Neuron (in vitro differentiated cells): ENCODE measurements at regions not wholly inside any gene's neighbourhood (a gene's known extent, or its start where the extent isn't known, plus 50 kb on each side); places are given as distances from the start of the nearest gene placed in this dataset.

Experiments used
- H2AFZ ChIP-seq: one replicate; pipeline ENCODE4 v1.6.1; 2013; ENCODE audit warnings: low read depth, mild to moderate bottlenecking, inconsistent platforms, low read length, moderate library complexity
- H3K27me3 ChIP-seq: one replicate; pipeline ENCODE4 v1.6.1; 2013; ENCODE audit warnings: low read length; ENCODE audit not compliant: insufficient read depth
- H3K36me3 ChIP-seq: one replicate; pipeline ENCODE4 v1.6.1; 2013; ENCODE audit warnings: low read length; ENCODE audit not compliant: insufficient read depth
- H3K4me1 ChIP-seq: one replicate; pipeline ENCODE4 v1.6.1; 2013; ENCODE audit warnings: low read length; ENCODE audit not compliant: insufficient read depth
- H3K4me3 ChIP-seq: 2 replicates; pipeline ENCODE4 v1.5.1; 2013; ENCODE audit warnings: mild to moderate bottlenecking, low read length, moderate library complexity
- H3K9me3 ChIP-seq: one replicate; pipeline ENCODE4 v1.6.1; 2013; ENCODE audit warnings: low read length

DNA sequence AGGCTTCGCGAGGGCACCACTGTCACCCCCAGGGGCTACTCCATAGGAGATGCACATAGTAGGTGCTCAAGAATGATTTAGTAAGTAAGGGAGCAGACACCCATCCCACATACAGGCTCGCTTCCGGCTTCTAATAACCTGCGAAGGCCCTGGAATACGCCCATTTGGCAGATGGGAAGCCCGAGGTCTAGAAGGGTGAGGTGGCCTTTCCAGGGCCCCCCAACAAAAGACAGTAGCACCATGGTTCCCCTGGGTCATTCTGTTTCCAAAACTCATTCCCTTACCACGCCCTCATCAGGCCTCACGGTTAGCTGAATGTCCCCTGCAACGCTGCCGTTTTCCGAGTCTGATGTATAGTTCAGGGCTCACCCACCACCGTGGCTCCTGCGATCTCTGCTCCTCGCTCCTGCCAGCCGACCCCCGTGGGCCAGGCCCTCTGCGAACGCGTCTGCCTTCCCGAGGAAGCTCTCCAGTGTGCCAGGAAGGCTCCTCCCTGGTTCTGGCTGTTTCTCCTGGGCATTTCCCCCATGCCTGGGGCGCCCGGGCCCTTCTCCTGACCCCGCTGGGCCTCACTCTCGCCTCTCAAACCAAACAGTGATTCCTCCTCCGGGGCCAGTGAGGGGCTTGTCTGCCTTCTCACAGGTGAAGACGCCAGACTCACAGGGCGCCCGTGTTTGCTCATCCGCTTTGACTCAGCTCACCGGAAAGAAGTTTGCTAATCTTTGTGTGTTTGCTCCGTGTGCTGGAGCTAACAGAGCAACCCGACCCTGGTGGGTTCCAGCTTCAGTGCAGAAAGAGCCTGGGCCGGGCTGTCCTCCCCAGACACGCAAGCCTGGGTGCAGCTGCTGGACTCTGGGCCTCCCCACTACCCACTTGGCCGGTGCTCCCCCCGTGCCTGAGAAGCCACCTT lies 86.6 kb downstream of the RTL6 start:
- no peaks in the 10 kb centered on the region for H3K36me3 ChIP-seq
- peaks cover 7% of the 10 kb centered on the region for H3K27me3 ChIP-seq
- no peak overlapping the region for H3K4me3 ChIP-seq
- H3K9me3 ChIP-seq, result no peaks in the 10 kb centered on the region
- H3K4me1 ChIP-seq, result no peaks in the 10 kb centered on the region
- H2AFZ ChIP-seq, result no peak overlapping the region

- Histone ChIP-seq H3K27me3 (peaks cover 7% of the 10 kb centered on the region), H3K36me3 (no peaks in the 10 kb centered on the region), H3K4me3 (no peak overlapping the region), H3K9me3 (no peaks in the 10 kb centered on the region), H2AFZ (no peak overlapping the region), H3K4me1 (no peaks in the 10 kb centered on the region)
Measured at GRCh38 chr22:44410451-44410991, 87.5 kb downstream of the RTL6 start.

DNA sequence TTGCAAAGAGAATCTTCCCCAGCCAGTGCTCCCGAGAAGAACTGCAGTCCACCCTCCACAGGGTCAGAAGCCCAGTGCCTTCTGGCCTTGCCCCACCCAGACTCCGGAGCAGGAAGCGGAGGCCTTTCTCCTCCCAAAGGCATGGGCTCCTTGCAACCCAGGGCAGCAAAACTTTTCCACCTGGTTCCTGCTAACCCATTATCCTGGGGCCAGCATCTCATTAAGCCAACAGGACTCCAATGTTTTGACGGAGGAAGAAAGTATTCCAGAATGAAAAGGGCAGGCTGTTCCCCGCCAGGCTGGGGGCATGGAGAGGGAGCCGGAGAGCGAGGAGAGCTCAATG lies 88.1 kb downstream of the RTL6 start:
- no peaks in the 10 kb centered on the region for H3K9me3 ChIP-seq
- no peaks in the 10 kb centered on the region for H3K4me1 ChIP-seq
- H3K4me3 ChIP-seq, result no peak overlapping the region
- H3K27me3 ChIP-seq, result peaks cover 7% of the 10 kb centered on the region
- H2AFZ ChIP-seq, result no peak overlapping the region
- no peaks in the 10 kb centered on the region for H3K36me3 ChIP-seq

DNA sequence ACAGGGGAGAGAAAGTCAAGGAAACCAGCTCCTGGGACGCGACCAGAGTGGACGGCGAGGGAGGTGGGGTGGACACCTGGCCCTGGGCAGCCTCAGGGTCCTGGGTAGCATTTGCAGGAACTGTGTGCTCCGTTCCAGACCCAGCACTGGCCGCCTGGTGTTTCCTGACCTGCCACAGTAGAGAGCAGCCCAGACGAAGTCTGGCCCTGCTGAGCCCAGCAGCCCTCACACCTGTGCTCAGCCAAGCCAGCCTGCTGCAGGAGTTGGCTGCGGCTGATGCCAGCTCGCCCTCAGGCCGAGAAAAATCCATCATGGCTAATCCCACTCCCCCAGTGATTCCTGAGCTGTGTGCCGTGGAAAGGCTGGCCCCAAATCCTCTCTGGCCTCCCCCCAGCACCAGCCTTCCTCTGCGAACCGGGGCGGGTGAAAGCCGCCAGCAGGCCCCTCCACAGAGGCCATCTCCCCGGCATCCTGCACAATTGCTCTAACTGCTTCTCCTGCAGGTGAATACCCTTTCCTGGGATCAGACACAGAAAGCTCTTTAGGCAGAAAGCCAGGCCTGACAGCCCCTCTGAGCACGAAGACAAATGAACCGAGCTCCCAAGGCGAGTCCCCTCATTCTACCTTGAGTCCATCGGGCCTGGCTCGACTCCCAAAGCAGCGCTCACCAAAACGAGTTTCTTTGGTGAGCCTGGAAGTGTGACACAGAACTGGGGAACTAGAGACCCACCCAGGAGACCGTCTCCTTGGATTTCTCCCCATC lies 88.6 kb downstream of the RTL6 start:
- no peaks in the 10 kb centered on the region for H3K4me1 ChIP-seq
- peaks cover 7% of the 10 kb centered on the region for H3K27me3 ChIP-seq
- H3K9me3 ChIP-seq, result no peaks in the 10 kb centered on the region
- H2AFZ ChIP-seq, result no peak overlapping the region
- no peaks in the 10 kb centered on the region for H3K36me3 ChIP-seq
- H3K4me3 ChIP-seq, result no peak overlapping the region

DNA sequence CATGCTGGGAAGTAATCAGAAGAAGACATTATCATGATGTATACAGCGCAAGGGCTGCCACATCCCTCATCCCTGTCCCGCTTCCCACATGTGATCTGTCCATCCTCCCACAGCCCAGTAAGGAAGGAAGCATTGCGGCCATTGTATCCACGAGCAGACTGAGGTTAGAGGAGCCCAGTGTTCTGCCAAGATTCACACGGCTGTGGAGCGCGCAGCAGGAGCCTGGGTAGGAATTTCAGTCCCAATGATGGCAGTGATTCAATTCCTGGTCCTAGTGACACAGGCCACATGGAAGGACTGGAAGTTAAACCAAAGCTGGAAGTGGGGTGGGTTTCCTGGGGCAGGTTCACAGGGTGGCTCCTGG lies 89.2 kb downstream of the RTL6 start:
- peaks cover 7% of the 10 kb centered on the region for H3K27me3 ChIP-seq
- H3K4me1 ChIP-seq, result no peaks in the 10 kb centered on the region
- H2AFZ ChIP-seq, result no peak overlapping the region
- H3K4me3 ChIP-seq, result no peak overlapping the region
- H3K36me3 ChIP-seq, result no peaks in the 10 kb centered on the region
- no peaks in the 10 kb centered on the region for H3K9me3 ChIP-seq

DNA sequence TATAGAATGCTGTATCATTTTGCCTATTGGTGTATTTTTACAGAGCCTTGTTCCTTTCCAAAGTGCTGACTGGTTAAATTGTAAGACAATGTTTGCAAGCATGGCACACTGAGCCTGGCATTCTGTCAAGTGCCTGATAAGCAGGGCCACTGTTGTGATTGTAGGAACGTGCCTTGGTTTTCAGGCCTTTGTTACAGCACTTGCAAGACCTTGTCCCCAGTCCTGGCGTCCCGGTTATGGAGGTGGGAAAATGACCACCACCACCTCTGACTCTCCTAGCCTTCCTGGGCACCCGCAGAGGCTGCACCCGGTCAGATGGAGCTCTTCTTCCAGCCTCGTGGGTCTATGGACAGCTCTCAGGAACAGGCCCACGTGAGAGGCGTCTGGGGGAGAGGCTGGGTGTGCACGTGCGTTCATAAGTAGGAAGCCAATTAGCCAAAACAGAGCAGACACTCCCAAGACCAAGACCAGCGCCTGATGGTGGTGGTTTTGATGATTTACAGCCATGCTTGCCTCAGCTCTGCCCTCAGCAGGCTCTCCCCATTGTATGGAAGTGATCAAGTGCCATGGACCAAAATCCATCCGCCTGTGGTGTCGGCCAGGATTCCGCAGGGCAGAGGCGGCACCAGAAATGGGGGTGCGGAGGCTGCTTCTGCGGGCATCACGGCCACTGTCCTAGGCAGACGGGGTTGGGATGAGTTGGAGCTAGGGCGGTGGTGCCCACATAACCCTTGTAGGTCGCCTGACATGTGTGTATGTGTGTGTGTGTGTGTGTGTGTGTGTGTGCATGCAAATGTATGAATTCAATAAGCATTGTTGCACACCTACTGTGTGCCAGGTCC lies 89.8 kb downstream of the RTL6 start:
- no peaks in the 10 kb centered on the region for H3K4me1 ChIP-seq
- peaks cover 7% of the 10 kb centered on the region for H3K27me3 ChIP-seq
- H2AFZ ChIP-seq, result no peak overlapping the region
- no peak overlapping the region for H3K4me3 ChIP-seq
- no peaks in the 10 kb centered on the region for H3K9me3 ChIP-seq
- no peaks in the 10 kb centered on the region for H3K36me3 ChIP-seq

DNA sequence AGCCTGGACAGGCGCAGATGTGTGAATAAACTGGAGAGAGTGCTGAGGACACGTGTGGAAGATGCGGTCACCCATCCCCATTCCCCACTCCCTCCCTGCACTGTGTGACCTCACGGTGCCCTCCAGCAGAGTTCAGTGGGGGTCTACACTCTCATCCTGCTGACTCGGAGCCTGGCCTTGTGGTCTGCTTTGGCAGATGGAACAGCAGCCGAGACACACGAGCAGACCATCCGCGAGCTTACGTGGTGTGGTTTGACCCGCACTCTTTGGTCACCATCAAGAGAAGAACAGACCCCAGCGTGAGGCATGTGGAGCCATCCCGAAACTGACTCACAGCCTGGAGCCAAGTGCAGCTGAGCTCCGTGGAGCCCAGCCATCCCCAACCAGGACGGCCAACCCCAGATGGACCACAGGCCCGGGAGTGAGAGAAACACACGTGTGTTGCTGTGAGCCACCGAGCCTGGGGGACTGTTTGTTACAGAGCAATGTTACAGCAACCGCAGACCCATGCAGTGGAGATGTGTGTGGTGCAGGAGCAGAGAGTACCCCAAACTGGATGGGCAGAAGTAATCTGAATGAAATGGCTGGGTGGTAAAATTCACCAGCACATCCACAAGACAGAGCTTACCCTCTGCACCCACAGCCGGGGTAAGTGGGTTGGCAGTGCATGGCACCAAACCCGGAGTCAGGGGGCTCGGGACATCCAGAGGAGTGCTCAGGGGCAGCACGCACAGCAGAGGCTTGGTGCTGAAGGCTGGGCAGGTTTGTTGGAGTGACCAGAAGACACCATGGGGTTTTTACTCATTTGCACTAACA lies 90.7 kb downstream of the RTL6 start:
- no peaks in the 10 kb centered on the region for H3K36me3 ChIP-seq
- H3K27me3 ChIP-seq, result peaks cover 7% of the 10 kb centered on the region
- H2AFZ ChIP-seq, result no peak overlapping the region
- no peaks in the 10 kb centered on the region for H3K4me1 ChIP-seq
- H3K4me3 ChIP-seq, result no peak overlapping the region
- no peaks in the 10 kb centered on the region for H3K9me3 ChIP-seq

DNA sequence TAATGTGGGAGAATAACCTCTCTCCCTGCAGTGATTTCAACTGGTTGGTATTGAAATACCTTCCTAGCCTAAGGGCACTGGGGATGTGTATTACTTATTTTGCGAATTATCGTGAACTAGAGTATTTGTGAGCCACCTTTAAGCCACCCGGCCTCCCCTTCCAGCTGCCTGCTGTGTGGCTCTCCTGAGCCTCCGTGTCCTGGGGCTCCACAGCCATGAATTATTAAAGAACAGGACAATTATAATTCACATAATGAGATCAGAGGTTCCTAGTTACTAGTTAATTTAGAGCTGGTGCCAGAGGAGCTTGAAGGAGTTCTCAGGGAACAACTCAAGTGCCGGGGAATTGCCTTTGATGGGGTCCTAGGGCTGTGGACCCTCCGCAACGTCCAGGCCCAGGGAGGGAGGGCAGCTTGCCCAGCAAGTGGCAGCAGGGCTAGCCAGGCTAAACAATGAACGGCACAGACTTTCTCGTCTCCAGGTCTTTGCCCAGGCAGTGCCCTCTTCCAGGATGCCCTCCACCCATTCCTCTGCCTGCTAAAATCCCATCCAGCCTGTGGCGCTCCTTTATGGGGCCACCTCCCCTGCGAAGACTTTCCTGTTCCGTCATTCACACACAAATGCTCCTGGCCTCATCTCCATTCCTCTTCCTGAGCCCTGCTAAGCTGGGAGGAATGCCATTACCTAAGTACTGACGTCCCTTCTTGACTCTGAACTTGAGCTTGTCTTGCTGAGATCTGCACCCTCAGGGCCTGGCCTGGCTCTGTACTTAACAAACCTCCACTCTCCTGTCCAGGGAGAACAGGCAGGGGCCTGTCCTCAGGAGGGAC lies 91.5 kb downstream of the RTL6 start:
- Histone ChIP-seq H3K9me3 (no peaks in the 10 kb centered on the region), H2AFZ (no peak overlapping the region), H3K4me3 (no peak overlapping the region), H3K27me3 (peaks cover 13% of the 10 kb centered on the region), H3K36me3 (no peaks in the 10 kb centered on the region), H3K4me1 (no peaks in the 10 kb centered on the region)

DNA sequence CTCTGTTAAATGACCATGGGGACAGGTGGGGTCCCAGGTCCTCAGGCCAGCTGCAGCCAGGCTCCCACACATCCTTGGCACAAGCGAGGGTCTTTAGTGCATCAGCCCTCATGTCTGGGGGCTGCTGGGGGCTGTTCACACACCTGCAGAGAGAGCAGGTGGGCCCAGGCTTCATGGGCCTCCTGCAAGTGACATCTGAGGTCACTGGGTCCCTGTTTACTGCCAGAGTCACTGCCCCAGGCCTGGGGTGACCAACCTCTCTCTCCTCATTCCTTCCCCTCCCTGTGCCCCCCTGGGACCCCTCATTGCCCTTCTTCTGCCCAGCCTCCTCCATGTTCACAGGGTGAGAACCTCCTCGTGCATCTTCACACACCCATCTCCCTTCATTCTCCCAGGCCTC lies 92.4 kb downstream of the RTL6 start:
- Histone ChIP-seq H3K4me1 (no peaks in the 10 kb centered on the region), H3K4me3 (no peak overlapping the region), H3K27me3 (peaks cover 13% of the 10 kb centered on the region), H3K36me3 (no peaks in the 10 kb centered on the region), H3K9me3 (no peaks in the 10 kb centered on the region), H2AFZ (no peak overlapping the region)

- peaks cover 9% of the 10 kb centered on the region for H3K27me3 ChIP-seq
- H2AFZ ChIP-seq, result no peak overlapping the region
- H3K9me3 ChIP-seq, result no peaks in the 10 kb centered on the region
- H3K4me3 ChIP-seq, result no peak overlapping the region
- no peaks in the 10 kb centered on the region for H3K36me3 ChIP-seq
- no peaks in the 10 kb centered on the region for H3K4me1 ChIP-seq
Measured at GRCh38 chr22:44404341-44405020, 91.7 kb upstream of the SHISAL1 start.

- H3K9me3 ChIP-seq, result no peaks in the 10 kb centered on the region
- no peak overlapping the region for H3K4me3 ChIP-seq
- no peak overlapping the region for H2AFZ ChIP-seq
- H3K36me3 ChIP-seq, result no peaks in the 10 kb centered on the region
- no peaks in the 10 kb centered on the region for H3K4me1 ChIP-seq
- peaks cover 7% of the 10 kb centered on the region for H3K27me3 ChIP-seq
Measured at GRCh38 chr22:44403602-44404329, 91.0 kb upstream of the SHISAL1 start.
